ENCODE measurements at regions not wholly inside any gene's neighbourhood (a gene's known extent, or its start where the extent isn't known, plus 50 kb on each side); places are given as distances from the start of the nearest gene placed in this dataset.

- DNase-seq (ENCODE audit: low read depth) = no peak
These were observed 976.9 kb downstream of the NLGN4Y start for GRCh38 chrY:15501181-15501580.

- DNase-seq (ENCODE audit: low read depth) = no peak
These were observed 986.0 kb downstream of the NLGN4Y start for GRCh38 chrY:15510288-15510687.

GRCh38 chrY:15510984-15511650 is 986.8 kb downstream of the NLGN4Y start:
- no peak for DNase-seq (ENCODE audit: low read depth)

GRCh38 chrY:15535131-15535530 is 1010.8 kb downstream of the NLGN4Y start:
- no peak for DNase-seq (ENCODE audit: low read depth)

- peak; percentile 0 for DNase-seq (ENCODE audit: low read depth)
These were observed 1011.6 kb downstream of the NLGN4Y start for GRCh38 chrY:15535784-15536511.

GRCh38 chrY:15540516-15540915 is 1016.2 kb downstream of the NLGN4Y start:
- no peak for DNase-seq (ENCODE audit: low read depth)

- no peak for DNase-seq (ENCODE audit: low read depth)
These were observed 1021.9 kb downstream of the NLGN4Y start for GRCh38 chrY:15546177-15546754.

GRCh38 chrY:15552074-15552473 is 1027.7 kb downstream of the NLGN4Y start:
- no peak for DNase-seq (ENCODE audit: low read depth)

GRCh38 chrY:15554991-15555390 is 1030.7 kb downstream of the NLGN4Y start:
- DNase-seq (ENCODE audit: low read depth) = no peak

GRCh38 chrY:15559169-15559568 is 1034.8 kb downstream of the NLGN4Y start:
- no peak for DNase-seq (ENCODE audit: low read depth)

GRCh38 chrY:15560840-15561239 is 1036.5 kb downstream of the NLGN4Y start:
- no peak for DNase-seq (ENCODE audit: low read depth)

- DNase-seq (ENCODE audit: low read depth) = no peak
These were observed 1037.4 kb downstream of the NLGN4Y start for GRCh38 chrY:15561501-15562289.

- no peak for DNase-seq (ENCODE audit: low read depth)
These were observed 1053.6 kb downstream of the NLGN4Y start for GRCh38 chrY:15577886-15578285.

GRCh38 chrY:15578761-15579160 is 1054.4 kb downstream of the NLGN4Y start:
- peak; percentile 69 for DNase-seq (ENCODE audit: low read depth)

GRCh38 chrY:15579245-15579644 is 1054.9 kb downstream of the NLGN4Y start:
- DNase-seq (ENCODE audit: low read depth) = peak; percentile 0

- no peak for DNase-seq (ENCODE audit: low read depth)
These were observed 1058.8 kb downstream of the NLGN4Y start for GRCh38 chrY:15583111-15583510.

- DNase-seq (ENCODE audit: low read depth) = no peak
These were observed 1068.6 kb downstream of the NLGN4Y start for GRCh38 chrY:15592957-15593356.

- no peak for DNase-seq (ENCODE audit: low read depth)
These were observed 1069.3 kb downstream of the NLGN4Y start for GRCh38 chrY:15593476-15594160.

- no peak for DNase-seq (ENCODE audit: low read depth)
These were observed 1069.8 kb downstream of the NLGN4Y start for GRCh38 chrY:15594179-15594578.

- no peak for DNase-seq (ENCODE audit: low read depth)
These were observed 1076.2 kb downstream of the NLGN4Y start for GRCh38 chrY:15600565-15600964.

GRCh38 chrY:15624370-15624769 is 1100.0 kb downstream of the NLGN4Y start:
- no peak for DNase-seq (ENCODE audit: low read depth)
